ENCODE measurements at regions not wholly inside any gene's neighbourhood (a gene's known extent, or its start where the extent isn't known, plus 50 kb on each side); places are given as distances from the start of the nearest gene placed in this dataset.
"Not testable (repeated sequence)": the region's sequence is repeated elsewhere in the genome, so short reads cannot be mapped to it uniquely, and the experiment has no call there.

DNA sequence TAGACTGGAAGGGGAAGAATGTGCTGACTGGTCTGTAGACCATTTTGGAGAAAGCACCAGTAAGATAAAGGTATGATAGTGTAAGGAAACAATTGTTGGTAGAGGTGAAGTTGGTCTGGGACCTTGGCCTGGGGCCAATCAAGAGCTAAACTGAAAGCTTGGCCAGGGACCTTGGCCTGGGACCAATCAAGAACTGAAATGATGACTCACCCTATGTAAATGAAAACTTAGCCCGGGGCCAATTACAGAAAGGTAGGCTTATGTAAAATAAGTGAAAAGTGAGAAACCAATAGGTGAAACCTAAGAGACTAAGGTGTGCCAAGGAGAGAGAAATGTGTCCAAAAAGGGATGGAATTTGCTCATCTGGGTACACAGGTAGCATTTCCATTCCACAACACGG, 776.0 kb downstream of the C12orf50 start:
- no peak for DNase-seq (ENCODE audit: low spot score)

DNA sequence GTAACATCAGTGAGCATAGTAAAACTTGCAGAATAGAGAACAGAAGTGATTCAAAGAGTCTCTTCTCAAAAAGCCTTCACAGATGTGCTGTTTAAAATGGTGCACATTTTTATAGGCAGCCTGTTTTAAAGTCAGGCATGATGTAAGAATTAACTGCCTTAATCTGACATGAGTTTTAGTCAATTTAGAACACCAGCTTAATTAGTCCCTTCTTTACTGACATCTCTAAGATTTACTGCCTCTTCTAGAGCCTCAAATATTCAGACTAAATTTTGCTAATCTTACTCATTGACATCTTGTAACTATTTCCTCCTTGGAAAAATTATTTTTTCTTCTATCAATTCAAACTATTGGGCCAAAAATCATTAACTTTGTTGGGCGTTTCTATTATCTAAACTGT, 782.5 kb downstream of the C12orf50 start:
- DNase-seq (ENCODE audit: low spot score), result no peak

DNA sequence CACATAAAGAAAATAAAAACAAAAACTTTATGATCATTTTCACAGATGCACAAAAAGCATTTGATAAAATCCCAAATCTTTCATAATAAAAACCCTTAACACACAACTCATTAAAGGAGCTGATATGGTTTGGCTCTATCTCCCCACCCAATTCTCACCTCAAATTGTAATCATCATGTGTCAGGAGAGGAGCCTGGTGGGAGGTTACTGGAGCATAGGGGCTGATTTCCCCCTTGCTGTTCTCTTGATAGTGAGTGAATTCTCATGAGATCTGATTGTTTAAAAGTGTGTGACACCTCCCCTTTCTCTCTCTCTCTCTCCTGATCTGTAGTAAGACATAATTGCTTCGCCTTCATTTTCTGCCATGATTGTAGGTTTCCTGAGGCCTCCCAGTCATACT, 790.7 kb downstream of the C12orf50 start:
- no peak for DNase-seq (ENCODE audit: low spot score)

GRCh38 chr12:87234898-87235297, 794.3 kb downstream of the C12orf50 start:
- no peak for DNase-seq (ENCODE audit: low spot score)

DNA sequence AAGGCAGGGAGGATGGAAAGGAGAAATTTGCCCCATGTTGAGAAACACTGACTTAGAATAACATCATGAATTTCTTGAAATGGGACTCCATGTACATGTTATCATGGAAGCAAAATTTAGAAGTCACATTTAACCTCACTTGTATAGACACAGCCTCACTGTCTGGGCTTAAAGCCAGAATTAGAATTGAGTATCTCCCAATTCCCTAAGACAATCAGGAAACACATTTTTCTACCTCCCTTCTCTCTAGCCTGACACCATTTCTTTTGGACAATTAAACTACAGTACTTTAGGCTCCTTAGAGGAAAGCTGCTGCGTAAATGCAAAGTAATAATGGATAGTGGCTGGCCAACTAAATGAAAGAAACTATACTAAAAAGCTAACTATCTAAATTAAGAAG, 795.5 kb downstream of the C12orf50 start:
- no peak for DNase-seq (ENCODE audit: low spot score)

DNA sequence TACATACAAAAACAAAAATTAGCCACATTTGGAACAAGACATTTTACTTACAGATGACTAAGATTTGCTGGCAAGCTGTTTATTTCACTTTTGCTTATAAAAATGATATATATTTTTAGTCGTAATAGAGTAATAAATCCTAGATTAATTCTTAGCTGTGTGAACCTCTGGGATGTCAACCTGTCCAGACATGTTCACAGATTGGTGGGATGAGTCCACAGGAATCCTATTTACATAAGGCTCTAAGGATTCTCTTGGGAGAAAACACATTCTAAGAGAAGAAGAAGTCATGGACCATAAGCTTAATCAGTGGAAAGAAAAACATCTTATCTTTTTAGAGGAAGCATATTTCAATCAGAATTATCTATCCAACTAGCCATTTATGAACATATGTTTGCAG, 797.4 kb downstream of the C12orf50 start:
- DNase-seq (ENCODE audit: low spot score), result no peak

DNA sequence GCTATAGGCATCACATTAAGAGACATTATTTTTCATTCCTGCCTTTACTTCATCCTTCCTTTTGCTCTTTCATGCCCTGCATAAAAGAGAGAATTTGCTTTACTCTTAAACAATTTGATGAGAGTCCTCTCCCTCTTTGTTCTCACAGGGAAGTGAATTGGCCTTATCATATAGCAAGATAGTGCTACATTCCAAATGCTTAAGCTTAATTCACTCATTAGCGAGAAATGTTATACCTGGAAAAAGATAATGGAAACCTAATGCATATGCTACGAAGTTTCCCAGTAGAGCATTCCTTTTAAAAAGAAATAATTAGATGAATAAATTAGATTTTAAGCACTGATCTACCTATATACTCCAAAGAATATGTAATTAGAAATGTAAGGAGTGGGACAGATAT, 798.8 kb downstream of the C12orf50 start:
- DNase-seq (ENCODE audit: low spot score), result no peak

DNA sequence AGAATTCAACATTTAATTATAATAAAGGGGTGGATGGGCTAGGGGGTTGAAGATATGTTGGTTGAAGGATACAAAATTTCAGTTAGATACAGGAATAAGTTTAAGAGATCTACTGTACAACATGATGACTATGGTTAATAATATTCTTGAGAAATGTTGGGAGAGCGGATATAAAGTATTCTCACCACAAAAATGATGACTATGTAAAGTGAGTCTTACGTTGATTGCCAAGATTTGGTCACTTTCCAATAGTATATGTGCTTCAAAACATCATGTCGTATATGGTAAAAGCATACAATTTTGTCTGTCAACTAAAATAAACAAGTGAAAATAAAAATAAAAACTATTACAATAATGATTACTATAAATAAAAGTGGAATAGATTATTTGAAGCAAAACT, 802.0 kb downstream of the C12orf50 start:
- no peak for DNase-seq (ENCODE audit: low spot score)

- no peak for DNase-seq (ENCODE audit: low spot score)
Measured at GRCh38 chr12:87217491-87217890, 811.7 kb downstream of the C12orf50 start.

GRCh38 chr12:87216436-87216835, 812.8 kb downstream of the C12orf50 start:
- no peak for DNase-seq (ENCODE audit: low spot score)

DNA sequence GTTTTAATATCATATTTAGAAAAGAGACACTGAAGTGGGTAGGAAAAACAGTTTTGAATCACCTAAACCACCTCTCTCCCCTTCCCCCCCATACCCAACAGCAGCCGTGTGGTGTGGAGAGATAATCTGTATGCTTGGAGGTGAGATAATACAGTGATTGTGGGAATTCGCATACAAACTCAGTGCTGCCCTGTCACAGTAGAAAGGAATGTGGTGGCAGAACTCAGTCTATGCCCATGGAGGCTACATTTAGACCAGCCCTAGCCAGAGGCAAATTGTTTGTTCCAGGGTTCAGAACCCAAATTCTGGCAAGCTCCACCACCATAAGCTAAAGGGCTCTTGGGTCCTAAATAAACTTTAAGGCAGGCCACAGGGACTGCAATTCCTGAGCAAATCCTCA, 827.0 kb downstream of the C12orf50 start:
- DNase-seq (ENCODE audit: low spot score), result no peak

- DNase-seq (ENCODE audit: low spot score), result no peak
Measured at GRCh38 chr12:87201598-87201997, 827.6 kb downstream of the C12orf50 start.

GRCh38 chr12:87200289-87200979, 828.8 kb downstream of the C12orf50 start:
- DNase-seq (ENCODE audit: low spot score), result no peak

DNA sequence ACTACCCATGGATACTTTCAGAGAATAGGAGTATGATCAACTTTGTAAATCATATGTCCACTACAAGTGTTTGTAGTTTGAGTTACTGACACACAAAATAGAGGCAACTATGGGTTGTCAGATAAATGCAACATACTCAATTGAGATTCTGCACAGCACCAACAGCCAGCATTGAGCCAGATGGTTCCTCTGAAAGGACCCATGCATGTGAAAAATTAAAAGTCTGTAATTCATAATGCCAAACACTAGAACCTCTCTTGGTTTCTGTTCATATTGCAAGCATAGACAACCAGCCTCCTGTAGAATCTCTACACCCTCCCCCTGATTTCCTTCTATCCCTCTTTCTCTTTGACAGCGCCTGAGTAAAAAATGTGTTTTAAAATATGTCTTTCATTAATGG, 831.0 kb downstream of the C12orf50 start:
- no peak for DNase-seq (ENCODE audit: low spot score)

DNA sequence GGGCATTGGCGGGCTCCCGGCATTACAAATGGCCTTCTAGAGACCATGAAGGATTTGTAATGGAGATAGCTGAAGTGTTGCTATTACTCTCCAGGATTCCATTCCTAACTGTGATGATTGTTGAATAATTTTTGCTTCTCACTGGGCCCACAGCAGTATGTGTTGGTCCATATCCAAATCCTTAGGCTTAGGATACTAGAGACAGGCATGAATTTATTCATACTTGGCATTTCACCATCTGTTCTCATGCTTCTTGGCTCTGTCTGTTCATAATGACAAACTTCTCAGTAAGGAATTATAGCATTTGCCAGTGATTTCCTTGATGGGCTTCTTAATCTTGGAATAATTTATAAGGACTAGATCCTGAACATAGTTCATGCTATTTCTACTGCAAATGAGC, 832.9 kb downstream of the C12orf50 start:
- no peak for DNase-seq (ENCODE audit: low spot score)

DNA sequence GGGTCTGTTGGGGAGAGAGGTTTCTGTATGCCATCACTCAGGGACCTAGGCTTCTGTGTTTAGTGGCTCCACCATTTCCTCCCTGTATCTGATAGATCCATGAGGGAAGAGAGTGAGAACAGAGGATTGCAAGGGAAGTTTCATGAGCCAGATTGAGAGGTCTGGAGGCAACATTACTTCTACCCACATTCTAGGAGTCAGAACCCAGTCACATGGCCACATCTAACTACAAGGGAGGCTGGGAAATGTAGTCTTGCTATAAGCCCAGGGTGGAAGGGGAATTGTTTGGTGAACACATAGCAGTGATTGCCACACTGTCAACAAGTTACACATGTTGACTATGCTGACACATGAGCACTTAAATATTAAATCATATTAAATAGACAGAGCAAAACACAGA, 834.8 kb downstream of the C12orf50 start:
- DNase-seq (ENCODE audit: low spot score), result not testable (repeated sequence)

DNA sequence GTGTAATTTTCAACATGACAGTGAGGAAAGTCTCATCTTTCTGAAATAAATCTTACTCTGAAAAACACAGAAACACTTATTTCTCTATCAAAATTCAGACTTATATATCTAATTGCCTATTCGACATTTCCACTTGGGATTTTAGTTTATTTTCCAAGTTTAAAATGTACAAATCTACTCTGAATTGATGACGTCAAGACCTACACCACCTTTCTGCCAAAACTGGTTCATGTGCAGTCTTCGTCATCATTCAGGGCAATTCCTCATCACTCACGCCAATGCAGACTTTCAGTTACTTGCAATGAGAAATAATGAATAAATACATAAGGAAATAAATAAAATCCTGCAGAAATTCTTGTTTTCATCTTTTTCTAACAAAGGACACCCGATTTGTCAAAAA, 843.8 kb downstream of the C12orf50 start:
- DNase-seq (ENCODE audit: low spot score), result no peak

DNA sequence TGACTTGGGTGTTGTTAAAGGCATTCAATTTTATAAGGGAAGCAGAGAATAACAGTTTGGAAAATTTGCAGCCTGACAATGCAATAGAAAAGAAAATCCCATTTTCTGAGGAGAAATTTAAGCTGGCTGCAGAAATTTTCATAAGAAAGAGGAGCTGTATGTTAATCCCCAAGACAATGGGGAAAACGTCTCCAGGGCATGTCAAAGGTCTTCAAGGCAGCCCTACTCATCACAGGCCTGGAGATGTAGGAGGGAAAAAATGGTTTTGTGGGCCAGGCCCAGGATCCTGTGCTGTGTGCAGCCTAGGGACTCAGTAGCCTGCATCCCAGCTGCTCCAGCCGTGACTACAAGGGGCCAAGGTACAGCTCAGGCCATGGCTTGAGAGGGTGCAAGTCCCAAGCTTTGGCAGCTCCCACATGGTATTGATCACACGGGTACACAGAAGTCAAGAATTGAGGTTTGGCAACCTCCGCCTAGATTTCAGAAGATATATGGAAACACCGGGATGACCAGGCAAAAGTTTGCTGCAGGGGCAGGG, 846.4 kb downstream of the C12orf50 start:
- DNase-seq (ENCODE audit: low spot score), result no peak

GRCh38 chr12:87171356-87171755, 857.8 kb downstream of the C12orf50 start:
- DNase-seq (ENCODE audit: low spot score), result no peak

DNA sequence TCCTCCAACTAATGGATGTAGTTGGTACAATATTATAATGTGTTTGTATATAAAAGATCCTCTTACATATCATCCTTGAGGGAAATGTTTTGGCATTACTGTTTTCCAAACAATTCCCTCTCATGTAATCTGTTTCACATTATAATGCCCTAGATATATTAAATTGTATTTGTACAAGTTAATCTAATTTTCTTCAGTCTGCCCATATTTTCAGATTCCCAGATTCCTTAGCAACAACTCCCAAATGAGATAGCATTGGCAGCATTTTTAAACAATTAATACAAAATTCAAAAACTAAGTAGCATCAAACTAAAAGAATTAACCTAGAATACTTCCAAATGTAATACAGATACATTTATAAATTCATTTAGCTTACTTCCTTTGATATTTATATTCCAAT, 860.2 kb downstream of the C12orf50 start:
- no peak for DNase-seq (ENCODE audit: low spot score)

GRCh38 chr12:87165733-87166375, 863.3 kb downstream of the C12orf50 start:
- DNase-seq (ENCODE audit: low spot score), result no peak

DNA sequence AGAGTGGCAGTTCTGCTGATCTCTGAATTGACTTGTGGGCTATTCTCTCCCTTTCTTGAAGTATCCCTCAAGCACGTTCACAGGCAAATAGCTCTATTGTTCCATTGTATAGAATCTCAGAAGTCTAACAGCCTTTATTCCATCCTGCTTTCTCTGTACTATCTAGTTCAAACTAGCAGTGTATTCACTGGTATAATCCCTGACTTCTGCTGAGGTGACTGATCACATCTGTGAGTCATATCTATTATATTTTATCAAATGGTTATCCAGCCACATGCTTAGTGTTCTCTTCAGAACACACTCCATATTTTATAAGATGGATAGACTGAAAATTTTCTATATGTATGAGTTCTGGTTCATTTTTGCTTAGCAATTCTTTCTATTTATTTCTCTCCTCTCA, 866.1 kb downstream of the C12orf50 start:
- no peak for DNase-seq (ENCODE audit: low spot score)

DNA sequence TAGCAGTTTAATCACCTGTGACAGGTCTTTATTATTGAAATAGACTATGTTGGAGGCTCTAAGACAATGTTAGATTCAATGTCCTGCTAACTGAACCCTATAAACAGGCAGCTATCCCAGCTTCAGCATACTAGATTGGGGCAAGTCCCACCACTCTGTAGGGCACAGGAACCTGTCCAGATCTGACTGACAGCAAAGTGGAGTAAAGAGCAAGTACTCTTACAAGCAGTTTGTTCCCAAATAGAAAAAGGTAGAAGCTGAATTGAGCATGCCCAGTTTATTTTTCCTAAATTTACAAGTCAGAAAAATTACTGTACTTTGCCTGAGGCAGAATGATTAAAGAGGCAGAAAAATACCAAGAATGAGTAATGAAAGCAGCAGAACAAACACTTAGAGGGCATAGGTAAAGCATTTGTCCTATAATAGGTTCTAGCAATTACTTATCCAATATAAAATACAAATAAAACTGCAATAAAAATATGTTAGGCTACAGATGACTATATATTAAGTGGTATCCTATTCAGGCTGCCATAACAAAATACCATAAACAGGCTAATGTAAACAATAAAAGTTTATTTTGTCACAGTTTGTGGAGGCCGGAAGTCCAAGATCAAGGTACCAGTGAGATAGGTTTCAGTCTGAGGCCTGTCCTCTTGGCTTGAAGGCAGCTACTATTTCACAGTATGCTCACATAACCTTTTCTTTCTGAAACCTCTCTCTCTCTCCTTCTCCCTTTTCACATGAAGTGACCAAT, 868.2 kb downstream of the C12orf50 start:
- DNase-seq (ENCODE audit: low spot score), result no peak

All from SW480 (cell line).